ENCODE measurements at regions not wholly inside any gene's neighbourhood (a gene's known extent, or its start where the extent isn't known, plus 50 kb on each side); places are given as distances from the start of the nearest gene placed in this dataset.
A peak's percentile ranks its signal among the peaks of the same experiment; 100 is the strongest.

- no peak for DNase-seq (ENCODE audit: low spot score in 2 of 2)
- FAIRE-seq: no peak
Measured at GRCh38 chr7:8373851-8374250, 59.6 kb upstream of the NXPH1 start.

- no peak for DNase-seq (ENCODE audit: low spot score in 2 of 2)
- no peak for FAIRE-seq
Measured at GRCh38 chr7:8378349-8379019, 54.9 kb upstream of the NXPH1 start.

- FAIRE-seq (no peak), DNase-seq (ENCODE audit: low spot score in 2 of 2) (peak; percentile 7 to 8)
Measured at GRCh38 chr7:8379264-8379663, 54.1 kb upstream of the NXPH1 start.

- FAIRE-seq (no peak), DNase-seq (ENCODE audit: low spot score in 2 of 2) (no peak)
Measured at GRCh38 chr7:8380130-8380529, 53.3 kb upstream of the NXPH1 start.

GRCh38 chr7:8382004-8382730, 51.2 kb upstream of the NXPH1 start:
- no peak for DNase-seq (ENCODE audit: low spot score in 2 of 2)
- no peak for FAIRE-seq
